Stimulated activated naive CD8-positive, alpha-beta T cell treated with anti-CD3 and anti-CD28 coated beads, Interleukin-15, amount 100 ng/mL, for 72 hours (primary cell): ENCODE measurements at regions not wholly inside any gene's neighbourhood (a gene's known extent, or its start where the extent isn't known, plus 50 kb on each side); places are given as distances from the start of the nearest gene placed in this dataset.

ENCODE experiments used
- ATAC-seq: fragments of 150-1000 bp; cut with Tn5 transposase; 2 replicates; pipeline ENCODE4 v1.10.0; 2021; ENCODE audit warnings: mild to moderate bottlenecking, moderate library complexity
- DNase-seq, 2 donors: peaks; one replicate each; pipeline ENCODE4 v3.0.0; 2021 to 2022
- H3K27ac Mint-ChIP-seq, 2 donors: one replicate each; pipeline ENCODE4 v1.8.0; 2022; ENCODE audit warnings: mild to moderate bottlenecking in 2 of 2, mixed read lengths in 2 of 2, moderate library complexity in 2 of 2
- H3K27me3 Mint-ChIP-seq: one replicate; pipeline ENCODE4 v1.8.0; 2022; ENCODE audit warnings: mixed read lengths
- H3K4me1 Mint-ChIP-seq: one replicate; pipeline ENCODE4 v1.8.0; 2022; ENCODE audit warnings: mild to moderate bottlenecking, mixed read lengths
- H3K4me3 Mint-ChIP-seq, 2 donors: one replicate each; pipeline ENCODE4 v1.8.0; 2022; ENCODE audit warnings: mild to moderate bottlenecking in 2 of 2, mixed read lengths in 2 of 2, moderate library complexity in 1 of 2
- H3K9me3 Mint-ChIP-seq, 2 donors: one replicate each; pipeline ENCODE4 v1.8.0; 2022; ENCODE audit warnings: mixed read lengths in 2 of 2

DNA sequence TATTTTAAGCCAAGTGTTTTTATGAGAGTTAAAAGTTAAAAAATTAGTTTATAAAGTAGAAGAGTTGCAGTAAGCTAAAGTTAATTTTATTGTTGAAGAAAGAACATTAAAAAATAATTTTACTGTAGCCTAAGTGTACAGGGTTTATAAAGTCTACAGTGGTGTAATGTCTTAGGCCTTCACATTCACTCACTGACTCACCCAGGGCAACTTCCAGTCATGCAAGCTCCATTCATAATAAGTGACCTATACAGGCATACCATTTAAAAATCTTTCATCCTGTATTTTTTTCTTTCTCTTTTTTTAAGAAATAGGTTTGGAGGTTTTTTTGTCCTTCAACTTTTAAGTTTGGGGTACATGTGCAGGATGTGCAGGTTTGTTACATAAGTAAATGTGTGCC, 87.9 kb upstream of the NR3C2 start:
- no peak for DNase-seq
- no peak overlapping the region for H3K4me3 Mint-ChIP-seq
- peaks cover 30 to 42% of the 10 kb centered on the region in 2 donors for H3K9me3 Mint-ChIP-seq
- H3K4me1 Mint-ChIP-seq = no peaks in the 10 kb centered on the region
- no peak overlapping the region for H3K27ac Mint-ChIP-seq
- H3K27me3 Mint-ChIP-seq = no peaks in the 10 kb centered on the region
- ATAC-seq = no peak

DNA sequence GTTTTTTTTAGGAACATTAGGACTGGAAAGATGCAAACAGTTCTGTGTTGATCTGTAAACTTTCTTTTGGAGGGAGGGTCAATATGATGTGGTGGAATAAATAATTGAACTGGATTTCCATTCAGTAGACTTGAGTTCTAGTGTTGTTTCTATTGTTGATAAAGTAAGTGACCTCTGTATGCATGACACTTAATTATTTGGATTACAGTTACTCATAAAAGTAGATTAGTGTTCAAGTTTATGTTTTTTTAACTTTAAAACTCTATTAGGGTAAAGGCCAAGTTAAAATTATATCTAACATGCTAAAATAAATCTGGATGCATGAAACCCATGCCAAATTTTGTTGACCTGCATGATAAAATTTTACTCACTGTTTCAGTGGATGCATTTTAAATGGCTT, 85.4 kb upstream of the NR3C2 start:
- no peaks in the 10 kb centered on the region for H3K27me3 Mint-ChIP-seq
- H3K4me3 Mint-ChIP-seq = no peak overlapping the region
- H3K27ac Mint-ChIP-seq = no peak overlapping the region
- no peaks in the 10 kb centered on the region for H3K4me1 Mint-ChIP-seq
- no peak for ATAC-seq
- no peak for DNase-seq
- H3K9me3 Mint-ChIP-seq = peaks cover 9 to 16% of the 10 kb centered on the region in 2 donors

DNA sequence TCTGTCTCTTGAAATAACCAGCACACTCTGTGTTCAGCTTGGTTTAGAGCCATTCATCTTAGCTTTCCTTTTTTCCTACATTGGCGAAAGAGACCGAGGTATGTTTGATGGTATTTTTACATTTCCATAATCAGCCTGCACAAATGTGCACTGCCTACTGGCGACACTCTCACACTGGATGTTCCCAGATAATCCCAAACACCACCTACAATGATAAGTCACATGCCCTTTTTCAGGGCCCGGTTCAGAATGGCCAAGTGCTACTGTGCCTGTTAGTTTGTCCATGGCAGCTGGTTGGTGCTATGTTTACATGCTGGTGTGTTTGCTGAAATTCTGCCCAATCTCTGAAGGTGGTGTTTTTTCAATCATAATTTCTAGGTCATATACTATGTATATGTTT, 80.8 kb upstream of the NR3C2 start:
- ATAC-seq = no peak
- Mint-ChIP-seq H3K27me3 (no peaks in the 10 kb centered on the region), H3K9me3 (peaks cover 13 to 22% of the 10 kb centered on the region in 2 donors), H3K4me3 (no peak overlapping the region), H3K4me1 (no peaks in the 10 kb centered on the region), H3K27ac (no peak overlapping the region)
- no peak for DNase-seq

DNA sequence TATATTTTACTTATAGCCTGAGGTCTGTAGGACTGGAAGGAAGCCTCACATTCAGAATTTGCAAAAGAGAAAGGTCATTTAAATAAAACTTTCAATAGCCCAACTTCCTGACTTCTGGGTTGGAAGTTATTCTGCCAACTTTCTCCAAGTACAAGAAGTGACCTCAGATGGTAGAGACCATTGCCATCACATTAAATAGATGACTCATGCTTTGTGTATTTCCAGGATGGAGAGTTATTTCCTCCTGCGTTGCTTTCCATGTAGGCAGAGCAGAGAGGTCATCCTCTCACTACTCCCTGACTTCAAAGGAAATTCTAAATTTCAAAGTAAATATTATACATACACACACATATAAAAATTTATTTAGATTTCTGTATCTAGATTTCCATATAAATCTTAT, 73.0 kb upstream of the NR3C2 start:
- Mint-ChIP-seq H3K27me3 (no peaks in the 10 kb centered on the region), H3K4me1 (peaks cover 6% of the 10 kb centered on the region), H3K4me3 (no peak overlapping the region), H3K27ac (no peak overlapping the region), H3K9me3 (peaks cover 19 to 27% of the 10 kb centered on the region in 2 donors)
- DNase-seq (no peak), ATAC-seq (no peak)

DNA sequence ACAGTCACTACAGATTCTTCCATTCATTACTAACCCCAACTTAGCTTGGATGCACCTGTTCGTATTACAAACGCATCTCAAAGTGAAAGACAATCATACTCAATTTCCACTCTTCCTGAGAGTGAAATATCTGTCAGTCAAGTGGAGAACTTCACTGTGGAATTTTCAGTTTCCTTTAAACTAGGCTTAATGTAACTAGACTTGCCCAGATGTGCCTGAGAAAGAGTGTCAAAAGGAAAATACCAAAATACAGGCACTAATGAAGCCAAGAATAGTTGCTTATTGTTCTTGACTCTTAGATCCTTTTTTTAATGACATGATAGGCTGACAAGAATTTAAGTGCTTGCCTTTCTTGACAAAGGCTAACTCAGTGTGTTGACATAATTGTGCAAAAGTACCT, 72.4 kb upstream of the NR3C2 start:
- Mint-ChIP-seq H3K27me3 (no peaks in the 10 kb centered on the region), H3K4me3 (no peak overlapping the region), H3K27ac (no peak overlapping the region), H3K4me1 (peaks cover 6% of the 10 kb centered on the region), H3K9me3 (peaks cover 17 to 24% of the 10 kb centered on the region in 2 donors)
- no peak for ATAC-seq
- DNase-seq = no peak

DNA sequence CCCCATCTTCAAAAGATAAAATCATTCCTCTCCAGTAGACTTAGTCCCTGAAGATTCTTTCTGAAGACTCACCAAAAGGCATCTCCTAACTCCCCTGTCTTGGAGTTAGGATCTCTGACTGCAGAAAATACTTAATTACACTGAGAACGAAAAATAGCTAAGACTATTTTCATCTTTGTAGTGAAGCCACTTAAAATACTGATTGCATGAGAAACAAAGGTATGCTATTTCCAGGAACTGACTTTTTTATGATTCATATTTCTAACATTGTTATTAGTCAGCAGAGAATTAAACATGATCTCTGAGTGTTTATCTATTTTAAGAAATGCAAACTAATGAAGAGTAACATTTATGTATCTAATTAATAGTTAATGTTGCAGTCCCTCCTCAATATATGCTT, 71.8 kb upstream of the NR3C2 start:
- peaks cover 12 to 18% of the 10 kb centered on the region in 2 donors for H3K9me3 Mint-ChIP-seq
- H3K27ac Mint-ChIP-seq = no peak overlapping the region
- ATAC-seq = no peak
- no peak overlapping the region for H3K4me3 Mint-ChIP-seq
- H3K4me1 Mint-ChIP-seq = peaks cover 6% of the 10 kb centered on the region
- no peak for DNase-seq
- H3K27me3 Mint-ChIP-seq = no peaks in the 10 kb centered on the region

DNA sequence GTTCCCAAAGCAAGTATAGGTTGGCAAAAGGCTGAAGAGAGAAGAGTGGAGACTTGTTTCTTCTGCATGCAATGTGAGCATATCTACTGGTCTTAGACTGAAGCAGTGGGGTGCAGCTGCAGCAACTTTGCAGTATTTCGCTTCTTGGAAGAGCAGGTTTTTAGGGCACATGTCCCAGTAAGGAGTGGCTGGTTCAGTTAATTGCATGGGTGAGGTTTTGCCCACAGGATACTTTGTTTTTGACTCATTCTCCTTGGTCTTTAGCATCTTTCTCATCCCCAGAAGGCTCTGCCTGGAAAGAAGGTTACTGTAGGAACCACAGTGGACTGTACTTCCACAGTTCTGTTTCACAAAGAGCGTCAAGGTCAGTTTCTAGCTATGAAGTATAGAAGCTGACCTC, 68.0 kb upstream of the NR3C2 start:
- DNase-seq (no peak), ATAC-seq (no peak)
- no peaks in the 10 kb centered on the region for H3K9me3 Mint-ChIP-seq
- H3K4me3 Mint-ChIP-seq = no peak overlapping the region
- no peak overlapping the region for H3K27ac Mint-ChIP-seq
- no peaks in the 10 kb centered on the region for H3K27me3 Mint-ChIP-seq
- H3K4me1 Mint-ChIP-seq = peaks cover 6% of the 10 kb centered on the region

DNA sequence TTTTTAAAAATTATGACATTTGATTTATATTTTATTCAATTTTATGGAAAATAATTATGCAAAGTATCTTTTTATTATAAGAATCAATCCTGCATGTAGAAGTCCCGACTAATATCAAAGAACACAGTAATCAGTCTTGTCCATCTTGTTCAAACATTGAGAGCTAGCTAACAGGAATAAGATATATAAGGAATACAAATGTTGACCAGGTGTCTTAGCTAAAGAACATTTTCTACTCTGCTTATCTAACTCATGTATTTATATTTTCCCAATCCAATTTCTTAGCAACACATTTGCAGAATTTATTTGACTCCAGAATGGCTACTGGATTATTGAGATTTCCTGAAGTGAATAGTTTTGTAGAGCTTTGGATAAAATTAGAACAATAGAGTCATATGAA, 61.5 kb upstream of the NR3C2 start:
- Mint-ChIP-seq H3K9me3 (peaks cover 0 to 14% of the 10 kb centered on the region in 2 donors), H3K27me3 (no peaks in the 10 kb centered on the region), H3K27ac (no peak overlapping the region), H3K4me3 (no peak overlapping the region), H3K4me1 (no peaks in the 10 kb centered on the region)
- no peak for ATAC-seq
- DNase-seq = no peak

DNA sequence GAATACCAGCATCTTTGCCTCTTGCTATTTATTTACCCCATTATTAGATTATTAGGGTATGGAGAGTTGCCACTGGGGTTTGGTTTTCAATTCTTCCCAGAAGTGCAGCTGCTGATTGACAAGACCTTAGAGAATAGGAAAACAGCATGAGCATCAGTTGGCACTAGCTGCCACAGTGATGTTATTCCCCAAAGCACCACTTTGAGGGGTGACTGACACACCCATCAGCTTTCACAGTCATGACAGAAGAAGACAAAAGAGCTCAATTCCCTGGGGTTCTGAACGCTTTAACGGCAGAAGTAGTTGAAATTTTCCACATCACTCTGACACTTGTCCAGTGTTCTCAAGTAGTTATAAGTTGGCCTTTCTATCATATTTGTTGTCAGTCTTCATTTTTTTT, 55.0 kb upstream of the NR3C2 start:
- no peak for ATAC-seq
- H3K27ac Mint-ChIP-seq = no peak overlapping the region
- peaks cover 0 to 14% of the 10 kb centered on the region in 2 donors for H3K9me3 Mint-ChIP-seq
- H3K27me3 Mint-ChIP-seq = no peaks in the 10 kb centered on the region
- no peak overlapping the region for H3K4me3 Mint-ChIP-seq
- no peaks in the 10 kb centered on the region for H3K4me1 Mint-ChIP-seq
- DNase-seq = no peak

DNA sequence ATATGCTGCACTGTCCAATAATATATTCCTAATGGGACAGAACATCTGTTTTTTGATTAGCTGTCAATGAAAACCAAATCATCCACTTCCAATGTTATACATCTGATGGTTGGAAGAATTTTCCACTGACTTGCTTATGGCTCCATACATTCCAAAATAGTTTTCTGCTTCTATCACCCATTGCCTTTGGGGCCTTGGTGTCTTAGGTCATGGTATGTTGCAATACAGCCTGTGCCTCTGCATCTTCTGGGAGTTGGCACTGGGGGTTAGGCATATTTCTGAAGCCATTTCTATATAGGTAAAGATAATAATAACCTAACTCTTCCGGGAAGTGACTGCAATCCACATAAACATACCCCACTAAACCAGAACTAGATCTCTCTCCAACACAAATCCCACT, 53.2 kb upstream of the NR3C2 start:
- Mint-ChIP-seq H3K4me3 (no peak overlapping the region), H3K4me1 (no peaks in the 10 kb centered on the region), H3K27ac (no peak overlapping the region), H3K9me3 (peaks cover 0 to 7% of the 10 kb centered on the region in 2 donors), H3K27me3 (no peaks in the 10 kb centered on the region)
- ATAC-seq (no peak), DNase-seq (no peak)
